Superior temporal gyrus (tissue), 1 donor: ENCODE measurements at regions not wholly inside any gene's neighbourhood (a gene's known extent, or its start where the extent isn't known, plus 50 kb on each side); places are given as distances from the start of the nearest gene placed in this dataset.
A peak's percentile ranks its signal among the peaks of the same experiment; 100 is the strongest.
"Not testable (repeated sequence)": the region's sequence is repeated elsewhere in the genome, so short reads cannot be mapped to it uniquely, and the experiment has no call there.

ENCODE experiments used
- DNase-seq: peaks from one replicate; pipeline ENCODE4 v3.0.0-alpha.2; 2016; ENCODE audit errors: extremely low spot score

DNA sequence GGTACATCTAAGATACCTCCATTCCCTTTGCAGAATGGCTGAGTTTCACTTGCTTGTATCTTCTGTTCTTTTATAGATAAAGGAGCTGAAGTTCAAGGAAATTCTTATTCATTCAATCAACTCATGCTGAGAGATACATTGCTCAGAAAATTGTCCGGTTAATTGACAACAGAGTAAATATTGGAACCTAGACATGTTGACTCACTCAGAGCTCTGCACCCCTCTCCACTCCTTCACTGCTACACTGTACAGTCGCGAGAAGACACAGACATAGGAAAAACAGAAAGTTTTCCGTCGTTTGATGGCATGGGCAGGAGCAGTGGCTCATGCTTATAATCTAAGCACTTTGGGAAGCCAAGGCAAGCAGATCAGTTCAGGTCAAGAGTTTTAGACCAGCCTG lies 690.5 kb upstream of the SOX9 start:
- DNase-seq: no peak

DNA sequence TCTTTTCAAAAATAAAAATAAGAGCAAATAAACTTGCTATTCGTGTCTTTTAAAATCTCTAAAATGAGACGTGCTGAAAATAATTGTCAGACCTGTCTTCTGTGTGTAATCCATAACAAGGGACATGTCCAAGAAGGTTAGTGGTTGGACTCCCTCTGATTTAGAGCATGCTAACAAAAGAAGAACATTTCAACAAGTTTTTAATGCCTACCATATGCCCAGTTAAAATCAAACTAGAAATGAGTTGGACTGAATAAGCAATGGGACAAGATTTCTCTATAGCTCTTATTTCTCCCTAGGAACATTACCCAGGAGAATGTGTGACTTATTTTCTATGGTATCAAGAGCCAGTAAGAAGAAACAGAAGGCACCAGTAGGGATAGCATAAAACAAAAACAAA lies 689.7 kb upstream of the SOX9 start:
- no peak for DNase-seq

DNA sequence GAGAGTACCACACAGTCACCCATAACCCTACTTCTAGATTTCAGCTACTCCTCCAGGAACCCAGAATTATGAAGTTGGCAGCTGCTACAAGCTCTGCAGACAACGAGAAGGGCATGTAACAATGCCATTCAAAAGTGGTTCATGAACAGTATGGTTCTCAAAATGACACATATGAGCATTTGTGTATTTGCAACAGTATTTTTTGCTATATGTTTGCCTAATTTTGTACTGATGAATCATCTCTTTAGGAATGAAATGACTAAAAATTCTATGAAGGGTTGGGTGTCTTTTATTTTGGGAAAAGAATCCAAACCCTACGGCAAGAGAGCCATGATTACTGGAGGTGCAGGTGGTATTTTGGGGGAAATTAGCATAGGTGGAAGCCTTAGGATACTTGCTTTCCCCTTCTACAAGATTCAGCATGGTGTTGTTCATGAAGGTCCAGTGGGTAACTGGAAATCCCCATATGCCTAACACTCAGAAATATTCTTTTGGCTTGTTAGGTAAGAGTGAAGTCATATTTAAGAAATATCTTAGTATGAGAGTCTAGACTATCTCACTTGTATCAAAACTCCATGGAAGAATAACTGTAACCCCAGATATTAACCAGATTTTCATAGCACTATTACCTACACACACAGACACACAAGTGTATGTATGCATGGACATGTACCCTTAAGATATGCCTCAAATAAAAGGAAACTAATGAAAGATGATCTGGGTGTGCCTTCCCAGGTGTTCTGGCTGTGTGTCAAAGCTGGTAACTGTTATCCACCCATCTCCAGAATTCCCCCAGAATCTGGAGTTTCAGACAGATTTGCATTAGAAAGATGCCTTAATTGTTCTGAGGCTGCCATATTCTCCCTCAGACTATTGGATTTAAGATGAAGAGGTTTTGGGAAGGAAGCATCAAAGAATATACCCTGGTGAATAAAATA lies 688.2 kb upstream of the SOX9 start:
- no peak for DNase-seq

DNA sequence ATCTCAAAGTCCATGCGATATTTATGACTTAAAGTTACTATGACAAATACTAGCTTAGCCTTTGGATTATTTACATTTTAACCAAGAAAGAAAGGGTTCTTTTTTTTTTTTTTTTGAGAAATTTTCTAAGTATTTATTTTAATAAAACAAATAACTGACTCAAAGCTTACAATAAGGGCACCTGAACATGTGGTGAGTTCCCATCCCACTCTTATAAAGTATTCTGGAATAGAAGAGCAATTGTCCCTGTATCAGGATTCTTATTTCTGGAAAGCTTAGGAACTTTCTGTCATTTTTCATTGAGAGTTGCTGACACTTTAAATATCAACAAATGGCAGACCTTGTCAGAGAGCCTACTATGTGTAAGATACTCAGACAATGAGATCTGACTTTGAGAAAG lies 686.1 kb upstream of the SOX9 start:
- no peak for DNase-seq

DNA sequence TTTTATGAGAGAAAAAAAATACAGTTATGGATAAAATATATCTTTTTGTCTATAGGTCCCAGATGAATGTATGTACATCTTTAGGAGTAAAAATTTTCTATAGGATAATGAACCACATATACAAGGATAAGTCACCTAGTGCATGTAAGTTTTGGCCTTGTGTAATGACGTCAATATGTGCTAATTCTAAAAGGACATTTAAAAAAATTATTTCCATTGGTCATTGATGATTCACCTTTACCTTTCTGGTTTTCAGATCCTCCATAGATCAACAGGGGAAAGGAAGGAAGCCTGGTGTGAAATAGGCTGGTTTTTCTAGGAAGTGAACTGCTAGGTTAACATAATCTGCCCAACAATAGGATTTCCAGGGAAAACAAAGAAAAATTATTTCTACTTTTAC lies 684.3 kb upstream of the SOX9 start:
- DNase-seq: no peak

DNA sequence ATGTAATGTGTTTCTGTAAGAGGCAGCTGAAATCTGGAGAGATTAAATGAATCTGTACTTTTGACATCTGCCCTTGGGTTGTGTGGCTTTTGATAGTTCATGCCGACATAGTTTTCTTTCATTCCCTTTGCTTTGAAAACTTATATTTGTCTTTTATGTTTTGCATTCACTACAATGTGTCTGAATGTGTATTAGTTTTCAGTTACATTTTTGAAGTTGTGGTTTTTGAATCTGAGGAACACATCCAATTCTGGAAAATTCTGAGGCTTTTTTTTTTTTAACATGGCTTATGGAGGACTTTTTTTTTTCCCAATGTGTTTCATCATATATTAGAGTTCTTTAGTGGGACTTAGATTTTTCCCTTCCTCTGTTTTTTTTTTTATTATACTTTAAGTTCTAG lies 683.7 kb upstream of the SOX9 start:
- DNase-seq: no peak

DNA sequence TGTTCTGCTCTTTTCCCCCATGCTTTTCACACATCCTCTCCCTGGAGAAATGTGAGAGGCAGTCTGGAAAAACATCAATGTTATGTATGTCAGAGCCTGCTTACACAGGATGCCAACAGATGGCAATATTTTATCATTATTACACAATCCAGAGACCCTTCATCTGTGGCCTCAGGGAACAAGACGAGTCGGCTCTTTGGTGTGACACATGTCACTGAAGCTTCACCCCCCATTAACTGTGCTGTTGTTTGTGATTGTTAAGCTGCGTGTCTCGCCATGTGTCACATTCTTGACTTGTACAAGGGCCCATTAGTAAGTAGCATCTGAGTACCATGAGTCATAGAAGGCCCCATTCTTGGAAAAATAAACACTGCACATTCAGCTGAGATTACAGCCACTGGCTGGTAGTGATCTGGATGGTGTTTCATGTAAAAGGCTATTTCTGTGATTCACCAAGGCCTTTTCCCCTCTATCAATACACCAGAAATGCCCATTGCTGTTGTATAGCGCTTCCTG lies 682.1 kb upstream of the SOX9 start:
- no peak for DNase-seq

DNA sequence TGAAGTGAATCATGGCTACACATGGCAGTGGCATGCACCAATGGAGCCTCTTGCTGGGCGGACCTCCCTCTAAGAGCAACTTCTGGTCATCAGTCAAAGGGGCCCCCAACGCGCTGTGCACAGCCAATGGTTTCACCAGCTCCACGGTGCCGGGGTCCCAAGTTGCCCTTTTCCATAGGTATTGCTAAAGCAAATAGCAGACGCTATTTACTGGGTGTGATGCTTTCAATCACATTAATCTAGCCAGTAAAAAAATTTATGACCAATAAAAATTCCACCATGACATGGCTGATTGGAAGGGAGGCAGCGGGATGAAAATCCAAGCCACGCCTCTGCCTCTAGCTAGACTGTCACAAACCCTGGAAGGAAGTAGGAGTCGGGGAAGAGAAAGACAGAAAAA lies 680.3 kb upstream of the SOX9 start:
- no peak for DNase-seq

DNA sequence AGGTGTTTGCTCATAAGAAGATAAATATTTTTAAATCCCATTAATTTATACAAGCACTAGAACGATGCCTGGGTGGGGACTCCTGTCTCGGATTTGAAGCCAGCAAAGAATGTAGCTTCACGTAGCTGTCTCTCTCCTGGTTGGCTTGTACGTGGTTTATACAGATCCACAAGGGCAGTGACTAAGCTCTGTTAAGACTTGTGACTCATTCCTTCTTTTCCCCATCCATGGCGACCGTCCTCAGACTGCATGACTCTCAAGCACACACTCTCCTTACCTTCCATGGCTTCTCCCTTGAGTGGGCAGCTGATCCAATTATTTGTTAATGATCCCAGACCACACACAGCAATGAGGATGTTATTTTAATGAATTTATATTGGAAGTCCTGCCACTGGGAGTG lies 679.7 kb upstream of the SOX9 start:
- no peak for DNase-seq

DNA sequence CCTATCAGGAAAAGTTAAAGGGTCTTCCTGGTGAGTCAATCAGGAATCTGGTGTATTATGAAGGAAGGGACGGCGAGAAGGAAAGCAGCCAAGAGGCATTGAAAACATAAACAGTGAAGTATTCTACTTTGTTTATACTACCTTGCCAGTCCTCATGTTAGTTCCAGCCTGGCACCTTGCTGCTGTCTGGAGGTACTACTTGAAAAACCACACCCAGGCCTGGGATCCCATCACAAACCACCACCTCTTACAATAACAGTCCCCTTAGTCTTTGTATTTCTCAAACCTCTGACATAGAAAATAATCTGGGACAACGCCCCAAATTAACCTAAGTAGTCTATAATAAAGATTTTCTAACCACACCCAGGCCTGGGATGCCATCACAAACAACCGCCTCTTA lies 676.7 kb upstream of the SOX9 start:
- DNase-seq: no peak

DNA sequence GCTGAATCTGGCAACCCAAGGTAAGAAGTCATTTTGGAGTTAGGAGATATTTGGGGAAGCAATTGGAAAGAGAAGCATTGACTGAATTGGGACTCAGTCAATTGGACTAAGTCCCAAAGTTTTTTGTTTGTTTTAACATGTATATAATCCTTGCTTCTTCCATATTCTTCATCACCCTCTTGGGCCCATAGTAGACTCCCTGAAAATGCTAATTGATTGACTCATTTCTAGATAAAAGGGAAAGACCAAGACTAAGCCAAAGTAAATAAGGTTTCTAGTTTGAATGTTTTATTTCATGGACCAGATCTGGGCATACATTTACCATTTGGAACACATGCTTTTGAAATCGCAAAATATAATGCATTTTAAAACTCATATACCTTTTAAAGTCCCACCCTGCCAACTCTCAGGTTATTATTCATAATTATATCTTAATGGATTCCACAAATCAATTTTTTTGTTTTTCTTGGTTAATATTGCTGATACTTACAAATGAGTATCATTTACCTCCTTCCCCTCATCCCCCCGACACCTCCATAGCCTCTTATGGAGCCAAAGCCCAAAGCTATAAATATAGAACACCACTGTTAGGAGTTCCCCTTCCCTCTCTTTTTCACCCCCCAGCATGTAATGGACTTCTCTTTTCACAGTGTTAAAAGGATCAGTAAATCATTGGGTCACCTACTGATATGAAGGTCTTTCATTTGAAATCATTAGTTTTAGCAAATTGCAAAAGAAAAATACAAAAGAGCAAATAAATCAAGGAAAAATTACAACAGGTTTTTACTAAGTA lies 674.0 kb upstream of the SOX9 start:
- DNase-seq: no peak

DNA sequence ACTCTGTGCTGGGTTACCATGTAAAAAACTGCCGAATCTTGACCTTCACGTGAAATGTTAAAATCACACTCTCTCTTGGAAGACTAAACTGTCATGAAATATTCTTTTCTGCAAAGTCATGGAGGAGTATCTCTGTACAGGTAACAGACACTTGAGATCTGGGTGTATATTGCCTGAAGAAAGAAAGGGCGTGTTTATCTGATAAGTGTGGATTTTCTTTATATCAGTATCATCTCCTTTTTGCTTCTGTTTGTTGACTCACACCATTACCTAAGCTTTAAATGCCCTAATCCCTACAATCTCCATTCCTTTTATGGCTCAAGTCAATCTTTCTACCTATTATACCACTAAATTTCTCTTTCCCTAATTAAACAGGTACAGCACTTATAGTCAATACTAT lies 673.2 kb upstream of the SOX9 start:
- no peak for DNase-seq

DNA sequence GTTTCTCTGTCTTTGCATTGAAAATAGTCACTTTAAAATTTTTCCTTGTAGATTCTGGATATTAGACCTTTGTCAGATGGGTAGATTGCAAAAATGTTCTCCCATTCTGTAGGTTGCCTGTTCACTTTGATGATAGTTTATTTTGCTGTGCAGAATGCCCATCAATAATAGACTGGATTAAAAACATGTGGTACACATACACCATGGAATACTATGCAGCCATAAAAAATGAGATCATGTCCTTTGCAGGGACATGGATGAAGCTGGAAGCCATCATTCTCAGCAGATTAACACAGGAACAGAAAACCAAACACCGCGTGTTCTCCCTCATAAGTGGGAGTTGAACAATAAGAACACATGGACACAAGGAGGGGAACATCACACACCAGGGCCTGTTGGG lies 670.2 kb upstream of the SOX9 start:
- not testable (repeated sequence) for DNase-seq

DNA sequence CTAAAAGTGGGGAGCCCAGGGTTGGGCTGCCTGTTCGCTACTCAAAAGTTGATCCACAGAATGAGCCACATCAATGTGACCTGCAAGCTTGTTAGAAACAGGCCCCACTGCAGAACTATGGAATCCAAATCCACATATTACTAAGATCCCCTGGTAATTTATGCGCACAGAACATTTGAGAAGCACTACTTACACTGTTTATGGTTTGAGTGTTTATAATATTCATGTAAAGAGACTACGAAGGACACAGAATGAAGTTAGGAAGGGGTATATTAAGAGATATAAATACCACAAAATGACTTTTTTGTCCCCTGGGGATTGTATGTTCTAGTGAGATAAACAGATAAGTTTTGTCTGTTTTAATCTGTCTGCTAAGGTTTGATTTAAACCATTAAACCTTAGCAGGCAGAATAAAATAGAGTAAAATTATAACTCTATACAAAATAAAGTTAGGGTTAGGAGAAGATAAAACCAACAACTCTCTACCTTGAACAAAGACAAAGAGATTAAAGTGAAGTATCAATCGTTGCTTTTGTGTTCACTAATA lies 666.9 kb upstream of the SOX9 start:
- no peak for DNase-seq

DNA sequence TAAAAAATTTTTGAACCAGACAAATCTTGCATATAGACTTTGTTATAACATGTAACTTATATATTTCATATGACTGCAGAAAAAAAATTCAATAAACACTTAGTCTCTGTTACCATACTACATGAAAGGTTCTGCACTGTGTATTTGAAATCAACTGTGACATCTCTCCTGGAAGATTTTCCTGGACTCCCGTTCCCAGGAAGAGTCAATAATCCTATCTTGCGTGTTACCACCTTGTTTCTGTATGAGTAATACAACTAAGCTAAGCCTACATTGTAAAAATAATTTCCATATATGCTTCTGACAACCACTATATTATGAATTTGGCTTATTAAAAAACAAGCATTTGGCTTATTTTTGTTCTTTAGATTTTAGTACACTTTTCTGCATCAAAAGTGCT lies 665.6 kb upstream of the SOX9 start:
- no peak for DNase-seq

DNA sequence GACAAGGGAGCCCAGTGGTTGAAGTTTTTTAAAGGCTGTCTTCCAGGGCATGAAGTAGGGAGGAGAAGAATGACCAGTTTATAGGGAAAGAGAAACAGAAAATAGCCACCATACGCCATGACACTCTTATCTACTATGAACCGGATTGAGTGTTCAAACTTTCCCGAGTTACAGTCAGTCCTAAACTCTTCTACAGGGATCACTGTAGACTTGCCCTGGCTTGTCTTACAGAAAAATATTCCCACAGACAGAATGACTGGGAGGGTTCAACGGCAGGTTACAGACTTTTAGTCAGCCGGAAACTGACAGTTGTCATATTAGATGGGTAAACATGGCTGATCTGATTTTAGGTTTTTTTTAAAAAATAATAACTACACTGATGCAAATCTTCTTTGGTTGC lies 662.5 kb upstream of the SOX9 start:
- DNase-seq: no peak

DNA sequence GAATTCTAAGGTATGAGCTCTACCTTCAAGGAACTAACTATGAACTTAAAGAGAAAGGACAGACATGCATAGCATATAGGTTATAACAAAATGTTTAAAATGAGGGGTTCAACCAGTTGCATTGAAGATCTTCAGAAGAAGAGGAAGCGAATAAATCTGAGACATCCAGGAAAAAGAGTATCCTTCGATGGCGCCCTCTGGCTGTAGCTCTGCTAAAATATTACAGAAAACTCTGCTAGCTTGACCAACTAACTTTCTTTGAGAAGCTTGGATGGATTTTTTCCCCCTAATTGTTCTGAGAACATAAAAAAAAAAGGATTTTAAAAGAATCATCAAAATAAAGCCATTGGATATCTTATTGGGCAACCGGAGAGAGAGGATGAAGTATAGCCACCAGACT lies 659.9 kb upstream of the SOX9 start:
- peak; percentile 70 for DNase-seq

DNA sequence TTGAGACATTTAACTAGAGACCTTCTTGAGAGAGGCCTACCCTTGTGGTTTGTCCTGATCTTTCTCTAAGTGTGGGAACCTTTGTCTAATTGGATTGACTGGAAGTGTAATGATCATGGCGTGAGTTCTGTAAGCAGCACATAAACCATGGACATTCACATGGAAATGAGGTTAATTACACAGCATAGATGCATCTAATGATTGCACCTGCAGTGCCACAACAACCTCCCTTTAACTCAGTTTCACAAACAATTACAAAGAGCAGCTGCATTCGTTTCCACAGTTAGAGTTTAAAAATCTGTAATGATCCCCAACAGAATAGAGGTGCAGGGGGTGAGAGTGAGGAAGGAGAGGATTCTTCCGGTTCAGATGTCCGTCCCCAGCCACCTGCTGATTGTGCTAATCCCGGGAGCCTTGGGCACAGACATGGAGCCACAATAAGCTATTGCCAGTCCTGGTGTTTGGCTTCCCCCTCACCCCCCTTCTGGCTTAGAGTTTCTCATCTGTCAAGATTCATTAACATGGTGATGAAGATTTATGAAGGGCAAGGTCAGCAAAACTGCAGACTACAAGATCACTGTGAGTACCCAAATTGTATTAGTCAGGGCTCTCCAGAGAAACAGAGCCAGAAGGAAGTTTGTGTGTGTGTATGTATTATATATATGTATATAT lies 659.2 kb upstream of the SOX9 start:
- DNase-seq: no peak

DNA sequence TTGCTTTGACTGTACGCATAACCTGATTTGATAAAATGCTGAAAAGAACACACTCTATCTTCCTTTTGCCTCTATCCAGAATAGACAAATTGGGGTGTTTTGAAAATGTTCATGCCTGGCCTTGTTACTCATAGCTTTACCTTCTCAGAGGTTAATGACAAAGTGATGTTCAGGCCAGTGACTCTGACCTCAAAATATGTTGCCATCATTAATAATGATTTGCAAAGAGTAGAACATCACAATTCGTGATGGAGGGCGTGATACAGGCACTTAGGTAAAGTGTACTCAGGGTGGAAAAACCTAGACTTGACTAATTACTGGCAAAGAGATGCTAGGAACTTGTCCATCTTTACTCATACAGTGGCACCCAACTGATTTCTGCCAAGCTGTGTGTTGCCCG lies 656.6 kb upstream of the SOX9 start:
- DNase-seq: no peak

DNA sequence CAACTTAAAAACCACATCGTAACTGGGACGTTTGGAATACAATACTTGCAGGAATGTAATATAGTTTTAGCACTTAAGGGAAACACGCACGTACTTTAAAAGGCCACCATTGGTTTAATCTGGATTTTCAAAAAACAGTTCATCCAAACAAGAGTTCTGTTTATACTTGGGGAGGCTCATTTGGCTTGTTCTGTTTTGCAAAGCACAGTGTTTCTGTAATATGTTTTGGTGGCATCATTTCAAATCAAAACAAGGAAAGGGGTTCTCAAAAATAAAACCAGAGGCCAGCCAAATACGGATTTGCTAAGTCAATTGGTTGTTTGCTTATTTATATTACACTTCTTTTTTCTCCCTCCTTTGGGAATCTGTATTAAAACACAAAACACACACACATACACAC lies 656.1 kb upstream of the SOX9 start:
- no peak for DNase-seq

DNA sequence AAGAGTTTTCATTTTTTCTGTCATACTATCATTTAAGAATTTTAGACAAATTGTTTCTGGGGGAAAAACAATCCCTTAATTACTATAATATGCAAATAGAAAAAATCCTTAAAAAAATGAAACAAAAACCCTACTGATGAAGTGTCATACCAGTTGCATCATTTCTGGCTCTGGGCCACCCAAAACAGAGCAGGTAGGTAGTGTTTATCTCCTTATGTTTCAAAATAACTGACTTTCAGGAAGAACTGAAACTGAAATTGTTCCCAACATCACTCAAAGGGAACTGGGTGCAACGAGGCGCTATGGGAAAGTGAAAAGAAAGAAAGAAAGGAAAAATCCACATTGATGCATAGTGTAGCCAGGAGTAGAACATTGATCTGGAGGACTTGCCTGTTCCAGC lies 653.1 kb upstream of the SOX9 start:
- no peak for DNase-seq

DNA sequence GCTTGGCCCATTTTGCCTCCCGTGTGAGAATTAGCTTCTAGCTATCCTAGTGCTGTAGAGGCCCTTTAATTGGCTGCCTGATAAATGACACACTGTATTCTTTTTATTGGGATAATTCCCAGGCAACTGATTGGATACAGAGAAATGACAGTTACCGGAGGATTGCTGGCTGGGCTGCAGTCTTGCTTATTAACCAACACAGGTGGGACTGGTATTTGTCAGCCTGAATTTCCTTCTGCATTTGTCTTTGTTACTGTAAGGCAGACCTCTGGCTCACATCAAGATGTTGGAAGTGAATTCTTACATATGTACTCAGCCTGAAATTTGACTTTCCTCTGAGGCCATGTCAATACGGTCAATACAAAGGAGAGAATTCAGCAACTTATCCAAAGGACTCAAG lies 650.8 kb upstream of the SOX9 start:
- no peak for DNase-seq
